Body of pancreas (tissue), 4 donors: ENCODE measurements at regions not wholly inside any gene's neighbourhood (a gene's known extent, or its start where the extent isn't known, plus 50 kb on each side); places are given as distances from the start of the nearest gene placed in this dataset.

Experiments used
- ATAC-seq: fragments of 150-250 bp; one replicate; pipeline ENCODE4 v1.9.1; 2016
- DNase-seq, 4 donors: peaks; one replicate each; pipeline ENCODE4 v3.0.0-alpha.2; 2019
- H3K27ac ChIP-seq, 4 donors: fragments of 200-600 bp; sonication (generic); 1 replicate in 3 of 4; 2 replicates in 1 of 4; pipeline versions ENCODE4 v1.5.1 to v1.6.1; 2016 to 2019; ENCODE audit warnings: mild to moderate bottlenecking in 1 of 4, mixed read lengths in 1 of 4, moderate library complexity in 1 of 4
- H3K27me3 ChIP-seq, 2 donors: fragments of 200-600 bp; sonication (generic); one replicate each; pipeline ENCODE4 v1.6.0; 2016; ENCODE audit warnings: mild to moderate bottlenecking in 1 of 2
- H3K36me3 ChIP-seq, 2 donors: fragments of 200-600 bp; sonication (generic); replicated peaks in 1 of 2; 2 replicates each; pipeline ENCODE4 v1.5.1; 2016; ENCODE audit warnings: low read depth in 2 of 2; ENCODE audit not compliant: insufficient read depth in 1 of 2
- H3K4me1 ChIP-seq: fragments of 200-600 bp; sonication (generic); one replicate; pipeline ENCODE4 v1.6.0; 2016
- H3K4me3 ChIP-seq, 2 donors: fragments of 200-600 bp; sonication (generic); 1 replicate in 1 of 2; 2 replicates in 1 of 2; pipeline ENCODE4 v1.5.1; 2016 to 2019
- H3K9me3 ChIP-seq, 3 donors: fragments of 200-600 bp; sonication (generic); 1 replicate in 2 of 3; 2 replicates in 1 of 3; pipeline ENCODE4 v1.5.1; 2016
- CTCF ChIP-seq, 7 experiments: fragments of 450-650 bp in 4 of 7; fragments of 200-600 bp in 3 of 7; sonication (generic) in 3 of 7; IDR thresholded peaks; one replicate each; pipeline ENCODE4 v1.5.1; 2016 to 2019; ENCODE audit warnings: antibody characterized with exemption in 7 of 7
- POLR2A ChIP-seq, 3 donors: fragments of 450-650 bp; IDR thresholded peaks; one replicate each; pipeline ENCODE4 v1.6.1; 2016; ENCODE audit warnings: antibody characterized with exemption in 3 of 3, mild to moderate bottlenecking in 2 of 3
- WGBS, 2 donors: methylation state at CpG; one replicate each; pipeline ENCODE4 v1.1.5; 2017; 5-methylcytosine and 5-hydroxymethylcytosine counted together
- intact Hi-C: fragments of 100-400 bp; cut with DNase I; formaldehyde crosslinking; loops from one replicate; pipeline ENCODE4 v1.15.1; 2023

DNA sequence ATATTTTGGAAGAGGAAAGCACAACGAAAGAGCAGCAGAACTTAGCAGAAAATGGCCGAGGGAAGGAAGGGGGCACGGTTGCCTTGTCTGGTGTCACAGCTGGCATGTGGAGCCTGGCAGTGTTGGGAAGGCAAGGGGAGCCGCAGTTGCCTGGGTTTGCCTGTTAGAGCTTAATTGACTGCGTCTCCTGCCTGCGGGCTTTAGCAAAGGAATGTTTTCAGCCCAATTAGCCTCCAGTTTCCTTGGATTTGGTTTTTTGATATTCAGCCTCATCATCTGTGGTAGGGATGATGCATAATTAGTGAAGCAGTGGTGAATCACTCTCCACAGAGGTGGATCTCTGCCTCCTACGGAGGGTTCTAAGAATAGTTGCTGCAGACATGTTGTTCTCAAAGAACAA is 832.6 kb downstream of the QKI start:
- ATAC-seq (no peak), DNase-seq (no peak)
- TF ChIP-seq CTCF (IDR thresholded peaks at IDR 0.05) = no peak
- TF ChIP-seq POLR2A (IDR thresholded peaks at IDR 0.05) = no peak
- Histone ChIP-seq H3K4me3 (no peak overlapping the region), H3K9me3 (no peaks in the 10 kb centered on the region), H3K27me3 (no peaks in the 10 kb centered on the region), H3K4me1 (no peaks in the 10 kb centered on the region), H3K36me3 (no peaks in the 10 kb centered on the region), H3K27ac (no peak overlapping the region)
- intact Hi-C loops = no loop called here
- WGBS, 2 donors = 70 to 71% methylated on average over 7 of the region's 7 CpGs

DNA sequence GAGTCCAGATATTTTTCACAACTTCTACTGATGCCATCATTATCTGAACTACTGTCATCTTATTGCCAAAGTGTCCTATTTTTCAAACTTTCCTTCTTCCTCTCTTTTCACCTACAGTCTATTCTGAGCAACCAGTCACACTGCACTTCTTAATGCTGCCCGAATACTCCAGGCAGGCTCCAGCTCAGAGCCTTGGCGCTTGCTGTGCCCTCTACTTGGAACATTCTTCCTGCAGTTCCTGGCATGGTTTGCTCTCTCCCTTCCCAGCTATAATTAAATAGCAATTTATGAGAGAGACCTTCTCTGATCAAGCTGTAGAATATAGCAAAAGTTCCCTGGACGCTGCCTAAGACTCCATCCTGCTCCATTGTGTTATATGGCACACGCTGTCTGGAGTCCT is 831.6 kb downstream of the QKI start:
- 55 to 61% methylated on average over 4 of the region's 4 CpGs for WGBS, 2 donors
- Histone ChIP-seq H3K27me3 (no peaks in the 10 kb centered on the region), H3K4me1 (no peaks in the 10 kb centered on the region), H3K9me3 (no peaks in the 10 kb centered on the region), H3K4me3 (no peak overlapping the region), H3K36me3 (no peaks in the 10 kb centered on the region), H3K27ac (no peak overlapping the region)
- DNase-seq (no peak), ATAC-seq (no peak)
- TF ChIP-seq POLR2A (IDR thresholded peaks at IDR 0.05) (no peak), CTCF (IDR thresholded peaks at IDR 0.05) (no peak)
- intact Hi-C loops = no loop called here

DNA sequence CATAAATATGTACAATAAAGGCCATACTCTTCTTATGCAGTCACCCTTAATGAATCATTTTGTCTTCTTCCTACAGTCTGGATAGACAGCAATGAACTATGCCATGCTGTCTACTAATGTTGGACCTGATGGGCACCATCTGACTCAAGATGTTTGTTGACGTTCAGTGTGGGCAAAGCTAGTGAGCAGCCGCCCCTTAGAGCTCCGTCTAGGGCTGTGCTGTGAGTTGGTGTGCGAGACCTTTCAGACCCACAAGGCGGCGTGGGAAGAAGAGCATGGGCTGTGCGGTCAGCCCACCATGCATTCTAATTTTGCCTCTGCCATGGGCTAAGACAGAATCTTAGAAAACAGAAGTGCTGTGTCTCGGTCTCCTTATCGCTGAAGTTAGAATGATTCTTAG is 829.4 kb downstream of the QKI start:
- ATAC-seq (no peak), DNase-seq (no peak)
- 79 to 87% methylated on average over 9 of the region's 9 CpGs for WGBS, 2 donors
- Histone ChIP-seq H3K36me3 (no peaks in the 10 kb centered on the region), H3K27me3 (no peaks in the 10 kb centered on the region), H3K9me3 (no peaks in the 10 kb centered on the region), H3K4me1 (no peaks in the 10 kb centered on the region), H3K4me3 (no peak overlapping the region), H3K27ac (no peak overlapping the region)
- TF ChIP-seq POLR2A (IDR thresholded peaks at IDR 0.05) (no peak), CTCF (IDR thresholded peaks at IDR 0.05) (no peak)
- intact Hi-C loops = no loop called here

GRCh38 chr6:164243012-164243610 is 828.6 kb downstream of the QKI start:
- no peaks in the 10 kb centered on the region for H3K36me3 ChIP-seq
- H3K27ac ChIP-seq = no peak overlapping the region
- WGBS, 2 donors = 51 to 59% methylated on average over 6 of the region's 6 CpGs
- no peaks in the 10 kb centered on the region for H3K9me3 ChIP-seq
- DNase-seq (no peak), ATAC-seq (no peak)
- H3K4me3 ChIP-seq = no peak overlapping the region
- no peaks in the 10 kb centered on the region for H3K4me1 ChIP-seq
- intact Hi-C loops = no loop called here
- no peaks in the 10 kb centered on the region for H3K27me3 ChIP-seq
- no peak for TF ChIP-seq POLR2A (IDR thresholded peaks at IDR 0.05)
- TF ChIP-seq CTCF (IDR thresholded peaks at IDR 0.05) = no peak

DNA sequence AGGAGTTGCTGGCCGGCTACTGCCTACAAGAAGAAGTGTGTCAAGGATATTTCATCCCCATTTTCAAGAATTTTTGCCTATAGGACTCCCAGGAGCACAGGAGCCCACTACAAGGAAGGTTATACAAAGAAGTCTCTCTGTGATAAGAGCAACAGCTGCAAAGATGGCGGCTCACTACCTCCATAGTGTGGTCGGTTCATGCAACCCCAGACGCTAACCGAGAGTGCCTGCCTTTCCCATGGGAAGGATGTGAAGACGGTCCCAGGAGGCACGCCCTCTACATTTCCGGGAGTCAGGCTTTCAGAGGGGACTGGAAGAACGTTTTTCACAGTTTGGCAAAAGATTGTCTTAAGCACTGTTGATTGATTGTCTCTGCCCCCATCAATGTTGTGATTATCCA is 816.3 kb downstream of the QKI start:
- DNase-seq (no peak), ATAC-seq (no peak)
- no peak for TF ChIP-seq POLR2A (IDR thresholded peaks at IDR 0.05)
- TF ChIP-seq CTCF (IDR thresholded peaks at IDR 0.05) = no peak
- no peaks in the 10 kb centered on the region for H3K4me1 ChIP-seq
- H3K27me3 ChIP-seq = no peaks in the 10 kb centered on the region
- H3K36me3 ChIP-seq = no peaks in the 10 kb centered on the region
- H3K27ac ChIP-seq = no peak overlapping the region
- no peak overlapping the region for H3K4me3 ChIP-seq
- intact Hi-C loops = no loop called here
- H3K9me3 ChIP-seq = no peaks in the 10 kb centered on the region
- 70 to 82% methylated on average over 9 of the region's 9 CpGs for WGBS, 2 donors
